ENCODE measurements at regions not wholly inside any gene's neighbourhood (a gene's known extent, or its start where the extent isn't known, plus 50 kb on each side); places are given as distances from the start of the nearest gene placed in this dataset.
"Not testable (repeated sequence)": the region's sequence is repeated elsewhere in the genome, so short reads cannot be mapped to it uniquely, and the experiment has no call there.

DNA sequence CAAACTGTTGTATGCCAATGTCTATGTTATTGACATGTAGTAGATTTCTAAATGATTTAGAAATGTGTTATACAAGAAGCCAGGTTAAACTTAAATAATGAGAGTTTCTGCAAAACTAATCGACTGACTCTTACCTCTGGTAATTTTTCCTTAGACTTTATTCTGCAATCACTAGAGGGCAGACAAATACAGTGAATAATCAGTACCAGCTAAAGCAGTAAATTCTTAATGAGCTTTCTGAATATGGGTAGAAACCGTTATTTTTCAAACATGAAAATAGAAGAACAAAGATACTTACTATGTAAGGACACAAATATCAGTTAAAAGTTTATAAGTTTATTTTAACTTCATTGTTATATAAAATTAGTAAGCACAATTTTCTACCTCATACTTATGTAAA lies 97.9 kb upstream of the RGS1 start:
- DNase-seq, result no peak

DNA sequence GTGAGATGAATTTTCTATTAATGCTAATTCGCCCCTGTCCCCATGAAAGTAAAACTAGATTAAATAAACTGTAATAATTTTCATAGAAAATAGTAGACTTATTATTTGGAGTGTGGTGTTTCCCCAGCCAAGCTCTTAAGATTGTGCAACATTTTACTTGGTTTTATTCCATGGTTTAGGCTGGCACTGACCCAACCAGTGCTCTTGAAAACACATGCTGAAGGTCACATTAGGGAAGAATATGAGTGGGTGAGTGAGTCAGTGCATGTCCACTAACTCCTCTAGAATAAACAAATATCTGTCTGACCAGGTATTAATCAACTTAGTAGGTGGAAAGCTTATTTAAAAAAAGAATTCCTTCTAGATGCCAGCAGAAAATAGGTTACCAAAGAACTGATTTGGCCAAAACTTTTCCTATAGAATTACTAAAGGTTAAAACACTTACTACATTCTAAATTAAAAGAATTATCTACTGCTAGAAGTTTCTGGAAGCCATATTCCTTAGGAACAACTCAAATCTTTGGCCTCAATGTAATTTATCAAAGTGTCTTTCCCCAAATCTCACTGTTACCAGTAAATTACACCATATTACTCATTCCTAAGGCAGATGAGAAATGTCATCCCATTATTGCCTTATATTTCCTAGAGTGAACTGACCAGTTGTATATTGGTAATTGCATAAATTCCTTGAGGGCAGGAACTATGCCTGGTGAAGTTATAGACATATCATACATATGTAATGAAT lies 89.7 kb upstream of the RGS1 start:
- no peak for DNase-seq

DNA sequence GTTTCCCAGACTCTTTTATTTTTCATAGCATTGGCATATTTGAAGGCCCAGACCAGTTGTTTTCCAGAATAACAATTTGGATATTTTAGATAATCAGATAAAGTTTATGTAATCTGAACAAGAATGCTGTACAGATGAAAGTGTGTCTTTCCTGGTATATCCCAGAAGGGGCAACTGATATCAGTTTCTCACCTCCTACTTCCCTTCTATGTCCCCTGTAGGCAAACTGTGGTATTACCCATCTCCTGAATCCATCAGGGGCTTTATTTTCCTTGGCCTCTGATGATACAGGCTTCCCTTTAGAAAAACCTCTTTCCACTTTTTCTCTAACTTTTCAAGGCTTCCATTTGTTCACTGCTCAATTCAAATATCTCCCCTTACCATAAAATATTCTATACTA lies 87.5 kb upstream of the RGS1 start:
- no peak for DNase-seq

DNA sequence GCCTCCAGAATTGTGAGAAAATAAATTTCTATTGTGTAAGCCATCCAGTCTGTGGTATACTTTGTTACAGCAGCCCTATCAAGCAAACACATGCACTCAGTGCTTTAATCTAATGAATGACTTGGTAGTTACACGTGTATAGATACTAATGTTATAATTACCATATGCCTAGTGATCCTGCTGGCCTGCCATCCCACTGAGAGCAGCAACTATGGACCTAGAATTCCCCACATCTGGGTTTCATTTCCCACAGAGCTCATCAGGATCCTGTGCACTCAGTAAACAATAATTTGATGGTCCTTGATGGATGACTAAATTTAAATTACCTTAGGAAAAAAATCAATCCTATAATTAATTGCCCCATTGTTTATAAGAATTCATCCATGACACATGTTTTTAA lies 86.5 kb upstream of the RGS1 start:
- no peak for DNase-seq

DNA sequence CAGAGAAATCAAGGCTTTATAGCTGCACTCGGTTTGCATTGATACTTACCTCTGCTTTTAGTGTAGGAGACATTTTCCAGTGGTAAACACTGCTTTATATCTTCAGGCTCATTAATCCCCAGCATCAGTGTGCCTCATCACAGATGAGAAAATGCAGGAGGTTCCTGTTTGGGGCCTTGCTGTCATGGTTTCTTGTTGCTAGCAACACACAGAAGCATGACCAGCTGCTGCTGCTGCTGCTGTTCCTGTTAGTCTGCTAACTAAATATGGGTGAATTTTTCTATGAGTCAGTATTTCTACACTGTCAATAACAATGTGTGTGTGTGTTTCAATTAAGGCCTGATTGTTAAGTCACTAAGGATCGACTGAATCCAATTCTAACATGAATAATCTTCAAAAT lies 85.8 kb upstream of the RGS1 start:
- peak in 1 of 2 donors; percentile 6 for DNase-seq

DNA sequence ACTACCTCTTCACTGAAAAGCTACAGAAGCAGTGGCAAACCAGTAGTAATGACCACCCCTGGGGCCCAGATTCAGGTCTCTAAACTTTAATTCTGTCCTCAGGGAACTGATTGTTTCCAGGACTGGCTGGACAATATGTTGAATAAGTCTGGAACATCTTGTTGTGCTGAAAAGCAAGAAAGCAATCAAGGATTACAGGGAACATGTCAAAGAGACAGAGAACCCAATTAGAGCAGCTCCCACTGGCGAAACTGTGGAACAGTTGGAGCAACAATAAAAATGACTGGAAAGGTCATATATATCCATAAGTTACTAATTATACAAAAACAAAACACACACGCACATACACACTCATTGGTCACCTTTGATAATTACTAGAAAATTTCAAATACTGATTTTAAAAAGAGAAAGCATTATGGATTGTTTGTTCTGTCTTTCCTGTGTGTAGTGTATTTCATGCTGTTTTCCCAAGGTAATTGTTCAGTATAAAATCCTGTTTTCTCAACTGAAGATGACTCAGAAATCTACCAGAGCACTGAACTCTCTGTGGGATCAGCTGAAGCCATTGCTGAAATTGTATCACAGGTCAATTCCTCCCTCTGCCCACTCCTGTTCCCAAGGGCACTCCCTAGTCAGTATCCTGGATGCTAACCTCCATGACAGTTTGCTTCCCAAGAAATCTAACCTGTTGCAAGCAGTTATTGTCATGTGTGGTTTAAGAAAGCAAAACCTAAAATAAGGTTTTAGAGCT lies 83.6 kb upstream of the RGS1 start:
- DNase-seq, result no peak

DNA sequence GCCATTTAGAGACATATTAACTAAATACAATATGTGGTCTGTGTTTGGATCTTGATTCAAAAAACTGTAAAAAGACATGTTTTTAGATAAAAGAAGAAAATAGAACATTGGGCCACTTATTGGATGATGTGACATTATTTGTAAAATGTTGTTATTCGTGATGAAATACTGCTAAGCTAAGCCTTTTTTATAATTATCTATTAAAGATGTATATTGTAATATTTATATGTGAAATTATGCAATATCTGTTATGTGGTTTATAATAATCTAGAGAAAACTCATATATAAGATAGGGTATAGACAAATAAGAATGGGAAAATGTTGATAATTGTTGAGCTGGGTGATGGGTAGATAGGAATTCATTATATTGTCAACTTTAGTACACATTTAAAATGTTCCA lies 82.0 kb upstream of the RGS1 start:
- no peak for DNase-seq

DNA sequence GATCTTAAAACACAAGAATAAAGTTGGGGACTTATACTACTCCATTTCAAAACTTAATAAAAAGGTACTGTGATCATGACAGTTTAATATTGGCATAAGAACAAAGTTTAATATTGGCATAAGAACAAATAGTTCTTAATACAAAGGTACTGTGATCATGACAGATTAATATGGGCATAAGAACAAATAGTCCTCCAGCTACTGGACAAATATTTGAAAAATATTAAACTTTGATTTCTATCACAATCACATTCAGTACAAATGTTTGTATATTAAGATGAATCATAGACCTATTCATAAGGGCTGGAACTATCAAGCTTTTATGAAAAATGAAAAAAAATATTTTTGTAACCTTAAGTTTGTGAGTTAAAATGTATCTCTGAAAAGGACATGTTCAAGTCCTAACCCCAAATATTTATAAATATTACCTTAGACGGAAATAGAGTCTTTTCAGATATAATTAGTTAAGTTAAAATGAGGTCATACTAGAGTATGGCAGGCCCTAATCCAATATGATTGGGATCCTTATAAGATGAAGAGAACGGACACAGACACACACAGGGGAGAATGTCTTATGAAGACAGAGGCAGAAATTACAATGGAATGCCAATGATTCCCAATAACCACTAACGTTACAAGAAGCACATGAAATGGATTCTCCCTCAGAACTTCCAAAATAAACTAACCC lies 79.1 kb upstream of the RGS1 start:
- no peak for DNase-seq

DNA sequence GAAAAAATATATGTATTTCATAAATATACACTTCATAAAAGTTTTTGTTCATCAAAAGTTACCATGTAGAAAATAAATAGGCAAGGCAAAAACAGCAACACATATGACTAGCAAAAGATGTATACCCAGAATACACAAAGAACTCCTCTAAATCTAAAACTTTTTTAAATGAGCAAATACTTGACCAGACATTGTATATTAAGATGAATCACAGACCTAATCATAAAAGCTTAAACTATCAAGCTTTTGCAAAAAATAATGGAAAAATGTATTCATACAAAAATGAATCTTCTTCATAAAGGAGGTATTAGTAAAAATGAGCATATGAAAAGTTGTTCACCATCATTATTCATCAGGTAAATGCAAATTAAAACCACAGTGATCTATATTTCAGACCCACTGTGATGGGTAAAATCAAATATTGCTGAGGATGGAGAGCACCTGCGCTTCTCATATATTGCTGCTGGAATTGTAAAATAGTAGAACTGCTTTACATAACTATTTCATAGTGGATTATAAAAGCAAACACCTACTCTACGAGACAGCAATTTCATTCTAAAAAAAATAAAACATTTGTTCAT lies 78.3 kb upstream of the RGS1 start:
- no peak for DNase-seq

DNA sequence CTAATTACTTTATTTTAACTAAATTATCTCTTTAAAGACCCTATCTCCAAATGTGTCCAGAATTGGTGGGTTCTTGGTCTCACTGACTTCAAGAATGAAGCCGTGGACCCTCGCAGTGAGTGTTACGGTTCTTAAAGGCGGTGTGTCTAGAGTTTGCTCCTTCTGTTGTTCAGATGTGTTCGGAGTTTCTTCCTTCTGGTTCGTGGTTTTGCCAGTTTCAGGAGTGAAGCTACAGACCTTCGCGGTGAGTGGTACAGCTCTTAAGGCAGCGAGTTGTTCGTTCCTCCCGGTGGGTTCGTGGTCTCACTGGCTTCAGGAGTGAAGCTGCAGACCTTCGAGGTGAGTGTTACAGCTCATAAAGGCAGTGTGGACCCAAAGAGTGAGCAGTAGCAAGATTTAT lies 77.5 kb upstream of the RGS1 start:
- not testable (repeated sequence) for DNase-seq

DNA sequence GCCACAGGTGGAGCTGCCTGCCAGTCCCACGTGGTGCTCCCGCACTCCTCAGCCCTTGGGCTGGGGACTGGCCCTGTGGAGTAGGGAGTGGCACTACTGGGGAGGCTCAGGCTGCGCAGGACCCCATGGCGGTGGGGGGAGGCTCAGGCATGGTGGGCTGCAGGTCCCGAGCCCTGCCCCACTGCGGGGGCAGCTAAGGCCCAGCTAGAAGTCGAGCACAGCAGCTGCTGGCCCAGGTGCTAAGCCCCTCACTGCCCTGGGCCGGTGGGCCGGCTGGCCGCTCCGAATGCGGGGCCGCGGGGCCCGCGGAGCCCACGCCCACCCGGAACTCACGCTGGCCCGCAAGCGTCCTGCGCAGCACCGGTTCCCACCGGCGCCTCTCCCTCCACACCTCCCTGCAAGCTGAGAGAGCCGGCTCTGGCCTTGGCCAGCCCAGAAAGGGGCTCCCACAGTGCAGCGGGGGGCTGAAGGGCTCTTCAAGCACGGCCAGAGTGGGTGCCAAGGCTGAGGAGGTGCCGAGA lies 76.5 kb upstream of the RGS1 start:
- DNase-seq, result not testable (repeated sequence)

DNA sequence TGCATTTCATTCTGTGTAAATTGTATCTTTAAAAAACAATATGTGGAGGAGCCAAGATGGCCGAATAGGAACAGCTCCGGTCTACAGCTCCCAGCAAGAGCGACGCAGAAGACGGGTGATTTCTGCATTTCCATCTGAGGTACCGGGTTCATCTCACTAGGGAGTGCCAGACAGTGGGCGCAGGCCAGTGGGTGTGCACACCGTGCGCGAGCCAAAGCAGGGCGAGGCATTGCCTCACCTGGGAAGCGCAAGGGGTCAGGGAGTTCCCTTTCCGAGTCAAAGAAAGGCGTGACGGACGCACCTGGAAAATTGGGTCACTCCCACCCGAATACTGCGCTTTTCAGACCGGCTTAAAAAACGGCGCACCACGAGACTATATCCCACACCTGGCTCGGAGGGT lies 75.0 kb upstream of the RGS1 start:
- DNase-seq, result not testable (repeated sequence)

DNA sequence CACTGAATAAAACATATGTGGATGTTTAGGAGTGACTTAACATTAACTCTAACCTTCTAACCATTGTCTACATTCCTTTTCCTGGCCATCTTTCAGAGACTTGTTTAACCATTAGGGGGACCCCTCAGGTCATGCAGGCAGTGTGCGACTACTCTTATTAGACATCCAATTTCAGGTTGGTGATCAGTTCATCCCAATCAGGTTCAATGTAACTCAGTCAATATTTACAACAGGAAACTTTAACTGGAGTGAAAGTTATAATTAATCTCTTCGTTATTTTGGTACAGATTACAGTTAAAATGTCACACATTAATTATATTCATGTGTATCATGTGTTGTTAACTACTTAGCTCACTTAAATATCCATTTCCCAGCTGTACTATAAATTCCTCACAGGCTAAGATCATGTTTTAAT lies 68.8 kb upstream of the RGS1 start:
- DNase-seq, result peak in 1 of 2 donors; percentile 14

DNA sequence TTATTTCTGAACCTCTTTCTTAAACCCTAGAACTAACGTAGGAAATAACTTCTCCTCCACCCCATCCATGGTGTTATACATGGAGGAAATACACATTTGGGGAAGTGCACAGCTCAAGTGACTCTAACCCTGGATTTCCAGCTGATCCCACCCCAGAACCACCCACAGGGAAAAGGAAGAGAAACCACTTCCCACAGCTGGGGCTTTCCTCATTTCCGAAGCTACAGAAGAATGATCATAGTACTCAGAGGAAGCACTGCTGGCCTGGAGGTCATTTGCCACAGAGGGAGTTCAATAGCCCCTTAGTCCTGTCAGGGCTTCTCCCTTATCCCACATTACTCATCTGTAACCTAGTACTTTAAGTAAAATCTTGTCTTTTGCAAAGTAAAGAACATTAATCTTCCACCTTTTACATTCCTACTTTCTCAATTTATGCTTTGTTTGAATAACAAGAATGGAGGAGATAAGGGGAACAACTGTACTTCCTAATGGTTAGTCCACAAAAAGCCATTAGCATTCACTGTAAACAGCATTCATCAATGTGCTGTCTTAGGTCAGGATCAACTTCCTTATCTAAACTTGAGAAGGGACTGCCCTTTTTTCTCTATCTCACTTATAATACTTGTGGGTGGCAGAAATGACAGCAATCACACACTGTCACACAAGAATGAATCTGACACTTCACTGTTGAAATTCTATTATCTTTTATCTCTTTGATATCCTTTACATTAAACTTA lies 63.0 kb upstream of the RGS1 start:
- no peak for DNase-seq

DNA sequence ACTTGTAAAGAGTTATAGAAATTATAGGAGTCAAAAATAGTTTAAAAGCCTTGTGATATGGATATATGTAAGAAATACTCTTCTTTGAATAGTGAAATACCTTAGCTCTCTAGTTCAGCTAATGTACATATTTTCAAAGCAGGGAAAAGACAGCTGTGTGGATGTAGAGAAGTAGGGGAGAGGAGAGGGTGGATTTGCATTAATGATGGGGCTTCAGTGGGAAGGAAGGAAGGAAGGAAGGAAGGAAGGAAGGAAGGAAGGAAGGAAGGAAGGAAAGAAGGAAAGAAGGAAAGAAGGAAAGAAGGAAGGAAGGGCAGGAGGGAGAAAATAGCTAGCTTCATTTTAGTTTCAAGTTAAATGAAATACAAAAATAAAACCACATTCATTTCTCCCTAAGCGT lies 62.4 kb upstream of the RGS1 start:
- DNase-seq, result no peak

DNA sequence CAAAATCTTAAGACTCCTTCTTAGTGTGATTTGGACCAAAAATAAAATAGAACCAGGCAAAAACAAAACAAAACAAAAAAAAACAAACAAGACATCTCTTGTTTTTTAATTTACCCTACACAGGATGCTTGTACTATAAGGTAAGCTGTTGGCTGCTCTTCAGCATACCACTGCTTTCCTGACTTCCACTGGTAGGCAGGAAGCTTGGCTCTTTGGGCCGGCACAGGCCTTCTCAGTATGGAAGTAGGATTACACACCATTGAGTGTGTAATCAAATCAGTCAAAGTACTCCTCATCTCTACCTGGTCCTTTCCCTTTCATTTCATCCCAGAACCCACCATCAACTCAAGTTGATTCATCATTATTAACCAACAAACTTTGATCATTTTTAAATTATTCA lies 61.9 kb upstream of the RGS1 start:
- DNase-seq, result no peak

DNA sequence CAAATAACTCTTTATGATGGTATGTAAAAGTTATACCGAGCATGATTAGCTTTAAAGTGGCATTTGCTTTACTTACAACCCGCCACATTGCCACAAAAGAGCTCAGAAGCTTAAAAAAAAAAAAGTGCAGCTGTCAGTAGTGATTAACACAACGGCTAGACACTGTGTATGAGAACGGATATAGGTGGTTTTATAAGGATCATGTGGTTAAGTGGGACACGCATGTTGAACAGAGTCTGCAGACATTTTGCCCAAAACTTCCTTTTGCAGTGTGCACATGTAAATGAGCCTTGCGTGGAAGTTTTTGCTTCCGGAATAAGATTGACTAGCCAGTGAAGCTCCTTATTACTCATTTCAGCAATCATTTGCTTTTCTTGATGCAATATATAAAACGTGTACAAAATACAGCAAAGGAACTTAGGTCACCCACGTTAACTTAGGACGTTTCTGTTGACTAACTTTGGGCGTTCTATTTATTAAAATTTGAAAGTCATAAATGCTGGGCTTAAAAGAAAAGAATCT lies 58.7 kb upstream of the RGS1 start:
- peak; percentile 58 to 63 for DNase-seq

DNA sequence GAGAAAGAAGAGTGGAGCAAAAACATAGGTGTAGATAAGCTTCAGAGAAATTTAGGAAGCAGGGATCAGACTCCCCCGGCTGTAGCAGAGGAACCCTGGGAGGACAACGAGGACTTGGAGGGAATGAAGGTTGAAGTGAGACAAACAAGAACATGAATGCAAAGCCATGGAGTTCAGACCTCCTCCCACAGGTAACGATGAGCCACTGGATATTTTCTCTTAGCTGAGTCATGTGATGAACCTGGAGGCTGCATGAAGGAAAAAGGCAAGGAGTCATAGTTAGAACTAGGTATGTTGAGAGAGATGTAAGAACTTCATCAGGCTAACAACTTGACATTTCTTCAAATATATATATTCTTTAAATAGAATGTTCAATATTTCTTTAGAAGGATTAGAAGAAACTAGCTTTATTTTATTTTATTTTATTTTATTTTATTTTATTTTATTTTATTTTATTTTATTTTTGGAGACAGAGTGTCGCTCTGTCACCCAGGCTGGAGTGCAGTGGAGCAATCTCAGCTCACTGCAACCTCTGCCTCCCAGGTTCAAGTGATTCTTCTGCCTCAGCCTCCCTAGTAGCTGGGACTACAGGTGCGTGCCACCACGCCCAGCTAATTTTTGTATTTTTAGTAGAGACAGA lies 57.7 kb upstream of the RGS1 start:
- not testable (repeated sequence) for DNase-seq

DNA sequence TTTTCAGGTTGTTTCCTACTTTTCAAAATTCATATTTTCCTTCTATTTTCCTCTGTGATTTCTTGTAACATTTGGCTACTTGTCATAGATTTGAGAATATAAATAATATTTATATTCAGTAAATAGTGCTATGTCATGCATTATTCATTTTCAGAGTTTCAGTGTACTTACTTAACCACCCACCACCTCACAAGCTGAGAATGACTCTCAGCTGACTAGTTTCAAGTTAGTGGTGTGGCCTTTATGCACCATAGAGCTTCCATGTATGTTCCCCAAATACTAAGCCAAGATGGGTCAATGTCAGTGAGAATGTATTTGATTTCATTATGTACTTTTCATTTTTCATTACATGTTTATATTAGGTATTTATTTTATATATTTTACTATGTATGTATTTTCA lies 56.9 kb upstream of the RGS1 start:
- DNase-seq, result no peak

DNA sequence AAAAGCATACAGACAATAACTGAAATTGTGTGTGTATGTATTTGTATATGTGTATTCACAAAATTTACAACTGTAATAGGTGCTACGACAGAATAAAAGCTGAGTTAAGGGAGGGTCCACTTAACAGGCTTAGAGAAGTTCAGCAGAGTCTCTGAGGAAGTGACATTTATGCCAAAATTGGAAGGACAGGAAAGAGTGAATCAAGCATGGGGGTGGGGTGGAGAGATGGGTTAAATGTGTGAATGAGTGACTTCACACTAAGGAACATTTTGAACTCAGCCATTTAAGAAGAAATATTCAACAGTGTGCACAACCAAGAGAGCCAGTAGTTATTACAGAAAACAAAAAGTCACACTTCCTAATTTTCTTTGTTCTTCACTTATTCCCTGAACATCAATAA lies 53.8 kb upstream of the RGS1 start:
- peak; percentile 21 to 24 for DNase-seq

DNA sequence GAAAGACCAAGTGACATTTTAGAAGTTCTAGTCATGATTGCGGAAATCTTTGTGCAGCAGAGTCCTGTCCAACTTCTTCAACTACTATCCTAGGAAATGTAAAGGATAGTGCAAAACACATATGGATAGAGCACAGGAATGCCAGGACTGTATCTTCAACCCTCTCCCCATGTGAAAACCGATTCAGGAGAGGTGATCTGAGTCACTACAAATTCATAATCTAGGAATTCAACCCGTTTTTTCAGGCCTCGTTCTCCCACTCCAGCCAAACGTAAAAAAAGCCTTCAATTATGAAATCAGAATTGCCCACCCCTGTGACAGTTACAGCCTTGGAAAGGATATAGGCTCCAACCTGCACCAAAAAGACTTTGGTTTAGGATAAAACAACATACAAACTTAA lies 52.9 kb upstream of the RGS1 start:
- no peak for DNase-seq

DNA sequence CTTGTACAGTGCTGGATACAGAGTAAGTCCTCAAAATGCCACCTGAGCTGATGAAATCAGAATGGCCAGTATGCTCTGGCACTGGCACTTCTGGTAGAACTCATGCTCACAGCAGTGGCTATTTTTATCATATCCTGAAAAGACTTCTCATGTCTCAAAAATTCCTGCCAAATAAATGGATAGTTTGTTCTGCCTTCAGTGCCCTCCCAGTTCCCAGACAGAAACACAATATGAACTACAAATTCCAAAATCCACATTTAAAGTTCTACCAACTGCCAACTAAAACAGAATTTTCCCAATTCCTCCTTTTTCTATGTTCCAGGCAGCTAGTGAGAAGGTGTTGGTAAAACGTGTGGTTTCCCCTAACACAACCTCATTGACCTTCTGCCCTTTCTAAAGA lies 51.4 kb upstream of the RGS1 start:
- no peak for DNase-seq
